ENCODE measurements at regions not wholly inside any gene's neighbourhood (a gene's known extent, or its start where the extent isn't known, plus 50 kb on each side); places are given as distances from the start of the nearest gene placed in this dataset.

GRCh38 chr14:22329371-22329770 lies 259.7 kb downstream of the DAD1 start (continued):
- TF ChIP-seq ZBTB11 (CRISPR knock-in tag; IDR thresholded peaks at IDR 0.05) (no peak), TCF7 (IDR thresholded peaks at IDR 0.05; ENCODE audit: borderline replicate concordance) (no peak), ESRRA (IDR thresholded peaks at IDR 0.05; ENCODE audit: low read length) (no peak), SKIL (IDR thresholded peaks at IDR 0.05; ENCODE audit: low read depth, poor library complexity, severe bottlenecking) (no peak), GABPA (IDR thresholded peaks at IDR 0.05; ENCODE audit: low read depth) (no peak), NFXL1 (IDR thresholded peaks at IDR 0.05; ENCODE audit: borderline replicate concordance) (no peak), RAD51 (IDR thresholded peaks at IDR 0.05) (no peak), SIN3A (IDR thresholded peaks at IDR 0.05; ENCODE audit: low read depth, low read length) (no peak), RB1 (IDR thresholded peaks at IDR 0.05; ENCODE audit: borderline replicate concordance) (no peak), ZBTB4 (CRISPR knock-in tag; IDR thresholded peaks at IDR 0.05) (no peak), CEBPZ (IDR thresholded peaks at IDR 0.05; ENCODE audit: low read depth, low read length) (no peak), POLR2AphosphoS5 (IDR thresholded peaks at IDR 0.05; ENCODE audit: low read length) (no peak), NBN (IDR thresholded peaks at IDR 0.05) (no peak)
